ENCODE measurements at regions not wholly inside any gene's neighbourhood (a gene's known extent, or its start where the extent isn't known, plus 50 kb on each side); places are given as distances from the start of the nearest gene placed in this dataset.

GRCh38 chr1:82844911-82845827, 1044.4 kb downstream of the ADGRL2 start:
- intact Hi-C loops (cut with DNase I) = no loop called here
- WGBS (ENCODE audit: insufficient coverage, low coverage, low lambda C conversion rate, missing lambda C conversion rate) = 64% methylated on average over 4 of the region's 4 CpGs
- H3K4me3 ChIP-seq = no peak overlapping the region
- H3K27ac ChIP-seq = no peak overlapping the region
- TF ChIP-seq CTCF (IDR thresholded peaks at IDR 0.05) (no peak), POLR2A (IDR thresholded peaks at IDR 0.05) (no peak)
- ATAC-seq = no peak
- no peak for DNase-seq
- H3K9me3 ChIP-seq = no peaks in the 10 kb centered on the region
- H3K27me3 ChIP-seq = no peaks in the 10 kb centered on the region
- no peaks in the 10 kb centered on the region for H3K4me1 ChIP-seq
- H3K36me3 ChIP-seq = no peaks in the 10 kb centered on the region

- intact Hi-C loops (cut with DNase I) = no loop called here
- no peaks in the 10 kb centered on the region for H3K36me3 ChIP-seq
- no peaks in the 10 kb centered on the region for H3K27me3 ChIP-seq
- ATAC-seq (no peak), DNase-seq (no peak)
- no peak for TF ChIP-seq POLR2A (IDR thresholded peaks at IDR 0.05)
- no peak for TF ChIP-seq CTCF (IDR thresholded peaks at IDR 0.05)
- no peak overlapping the region for H3K4me3 ChIP-seq
- WGBS (ENCODE audit: insufficient coverage, low coverage, low lambda C conversion rate, missing lambda C conversion rate) = 85% methylated on average over 2 of the region's 2 CpGs
- no peak overlapping the region for H3K27ac ChIP-seq
- no peaks in the 10 kb centered on the region for H3K9me3 ChIP-seq
- H3K4me1 ChIP-seq = no peaks in the 10 kb centered on the region
Observed at GRCh38 chr1:82844447-82844846, 1043.7 kb downstream of the ADGRL2 start.

- 78% methylated on average over 8 of the region's 10 CpGs for WGBS (ENCODE audit: insufficient coverage, low coverage, low lambda C conversion rate, missing lambda C conversion rate)
- intact Hi-C loops (cut with DNase I) = no loop called here
Observed at GRCh38 chr1:82843876-82844275, 1043.1 kb downstream of the ADGRL2 start.

GRCh38 chr1:82840192-82840591, 1039.5 kb downstream of the ADGRL2 start:
- intact Hi-C loops (cut with DNase I) = no loop called here
- TF ChIP-seq CTCF (IDR thresholded peaks at IDR 0.05) (no peak), POLR2A (IDR thresholded peaks at IDR 0.05) (no peak)
- WGBS (ENCODE audit: insufficient coverage, low coverage, low lambda C conversion rate, missing lambda C conversion rate) = 17% methylated on average over 2 of the region's 2 CpGs
- no peaks in the 10 kb centered on the region for H3K36me3 ChIP-seq
- H3K9me3 ChIP-seq = no peaks in the 10 kb centered on the region
- no peak for ATAC-seq
- no peaks in the 10 kb centered on the region for H3K27me3 ChIP-seq
- no peak for DNase-seq
- no peak overlapping the region for H3K4me3 ChIP-seq
- no peaks in the 10 kb centered on the region for H3K4me1 ChIP-seq
- no peak overlapping the region for H3K27ac ChIP-seq

More at GRCh38 chr1:82843876-82844275, 1043.1 kb downstream of the ADGRL2 start:
- Histone ChIP-seq H3K27me3 (no peaks in the 10 kb centered on the region), H3K4me3 (no peak overlapping the region), H3K4me1 (no peaks in the 10 kb centered on the region), H3K27ac (no peak overlapping the region), H3K36me3 (no peaks in the 10 kb centered on the region), H3K9me3 (no peaks in the 10 kb centered on the region)
- ATAC-seq (no peak), DNase-seq (no peak)
- TF ChIP-seq POLR2A (IDR thresholded peaks at IDR 0.05) (no peak), CTCF (IDR thresholded peaks at IDR 0.05) (no peak)

Measured in right lobe of liver (tissue), 6 donors.